Keratinocyte (primary cell): ENCODE measurements at regions not wholly inside any gene's neighbourhood (a gene's known extent, or its start where the extent isn't known, plus 50 kb on each side); places are given as distances from the start of the nearest gene placed in this dataset.

Experiments used
- DNase-seq: peaks from one replicate; pipeline ENCODE4 v3.0.0-alpha.2; 2011; ENCODE audit warnings: low read depth, missing footprints, low spot score
- FAIRE-seq: peaks from 2 replicates; lab custom pipeline; 2011; peaks lifted over from hg19 to GRCh38; lab: Jason Lieb, UNC
- H2AFZ ChIP-seq: 2 replicates; pipeline ENCODE4 v1.6.0; 2012; ENCODE audit warnings: low read length, control low read depth, inconsistent platforms; ENCODE audit not compliant: control insufficient read depth
- H3K27ac ChIP-seq: 2 replicates; pipeline ENCODE4 v1.5.1; 2011; ENCODE audit warnings: low read length; ENCODE audit not compliant: control insufficient read depth, insufficient read depth
- H3K27me3 ChIP-seq: 3 replicates; pipeline ENCODE4 v1.6.0; 2011; ENCODE audit warnings: low read length; ENCODE audit not compliant: control insufficient read depth, insufficient read depth; ENCODE audit errors: extremely low read depth
- H3K36me3 ChIP-seq, 2 experiments: 2 replicates in 1 of 2; 3 replicates in 1 of 2; pipeline ENCODE4 v1.5.1; 2011; ENCODE audit warnings: low read length in 2 of 2, mild to moderate bottlenecking in 1 of 2; ENCODE audit not compliant: control insufficient read depth in 2 of 2, insufficient read depth in 2 of 2; ENCODE audit errors: extremely low read depth in 1 of 2
- H3K4me1 ChIP-seq: 3 replicates; pipeline ENCODE4 v1.5.1; 2011; ENCODE audit warnings: low read length; ENCODE audit not compliant: control insufficient read depth, insufficient read depth; ENCODE audit errors: extremely low read depth
- H3K4me2 ChIP-seq: 3 replicates; pipeline ENCODE4 v1.6.0; 2011; ENCODE audit warnings: low read depth, low read length; ENCODE audit not compliant: control insufficient read depth, insufficient read depth; ENCODE audit errors: extremely low read depth
- H3K4me3 ChIP-seq, 3 experiments: fragments of 200-600 bp in 1 of 3; sonication (generic) in 1 of 3; 2 replicates in 2 of 3; 3 replicates in 1 of 3; pipeline ENCODE4 v1.5.1; 2011 to 2016; ENCODE audit warnings: low read length in 3 of 3, mild to moderate bottlenecking in 3 of 3, control low read depth in 2 of 3, inconsistent platforms in 1 of 3, low read depth in 1 of 3, mixed read lengths in 1 of 3, mixed run types in 1 of 3, moderate library complexity in 1 of 3; ENCODE audit not compliant: control insufficient read depth in 2 of 3, insufficient read depth in 2 of 3; ENCODE audit errors: extremely low read depth in 1 of 3
- H3K79me2 ChIP-seq: 2 replicates; pipeline ENCODE4 v1.6.0; 2012; ENCODE audit warnings: low read length; ENCODE audit not compliant: control insufficient read depth, insufficient read depth
- H3K9ac ChIP-seq: 3 replicates; pipeline ENCODE4 v1.6.0; 2011; ENCODE audit warnings: low read length; ENCODE audit not compliant: control insufficient read depth, insufficient read depth; ENCODE audit errors: extremely low read depth
- H3K9me1 ChIP-seq: 3 replicates; pipeline ENCODE4 v1.6.0; 2011; ENCODE audit warnings: low read length; ENCODE audit not compliant: control insufficient read depth, insufficient read depth; ENCODE audit errors: extremely low read depth
- H3K9me3 ChIP-seq: 2 replicates; pipeline ENCODE4 v1.5.1; 2012; ENCODE audit warnings: low read depth, low read length; ENCODE audit not compliant: control insufficient read depth
- H4K20me1 ChIP-seq: 3 replicates; pipeline ENCODE4 v1.6.0; 2011; ENCODE audit warnings: low read length; ENCODE audit not compliant: control insufficient read depth, insufficient read depth; ENCODE audit errors: extremely low read depth
- CTCF ChIP-seq, 3 experiments: IDR thresholded peaks in 1 of 3; conservative IDR thresholded peaks in 1 of 3; optimal IDR thresholded peaks in 1 of 3; 2 replicates in 2 of 3; 3 replicates in 1 of 3; pipeline versions ENCODE3 to v1.5.1; 2011; ENCODE audit warnings: low read length in 3 of 3, mild to moderate bottlenecking in 3 of 3, moderate library complexity in 2 of 3, control low read depth in 1 of 3, inconsistent platforms in 1 of 3; ENCODE audit not compliant: insufficient read depth in 2 of 3; ENCODE audit errors: extremely low read depth in 1 of 3
- EZH2 ChIP-seq: IDR thresholded peaks from one replicate; pipeline ENCODE4 v1.6.1; 2012; ENCODE audit warnings: inconsistent platforms, mild to moderate bottlenecking, low read length, moderate library complexity
- dilution Hi-C: fragments of 300-500 bp; cut with MboI; formaldehyde crosslinking; loops from one replicate; pipeline ENCODE4 v1.7.0; 2020; ENCODE audit warnings: low sequenced_read_pairs; ENCODE audit not compliant: extremely low pct_ligation_motif_present

GRCh38 chr3:117955196-117955595, 1079.5 kb downstream of the IGSF11 start:
- Histone ChIP-seq H3K9me3 (no peaks in the 10 kb centered on the region), H4K20me1 (no peaks in the 10 kb centered on the region)
- no peak for DNase-seq

GRCh38 chr3:117958027-117958426, 1076.6 kb downstream of the IGSF11 start:
- no peaks in the 10 kb centered on the region for H4K20me1 ChIP-seq
- no peak overlapping the region for H3K9ac ChIP-seq
- H3K36me3 ChIP-seq: no peaks in the 10 kb centered on the region
- H3K9me3 ChIP-seq: no peaks in the 10 kb centered on the region
- H3K27ac ChIP-seq: no peak overlapping the region
- no peak overlapping the region for H3K4me3 ChIP-seq
- no peaks in the 10 kb centered on the region for H3K9me1 ChIP-seq
- no peaks in the 10 kb centered on the region for H3K27me3 ChIP-seq
- no peak overlapping the region for H2AFZ ChIP-seq
- TF ChIP-seq CTCF (optimal IDR thresholded peaks at IDR 0.05 in 1 of 3, IDR thresholded peaks at IDR 0.05 in 1 of 3, conservative IDR thresholded peaks at IDR 0.05 in 1 of 3; ENCODE audit: extremely low read depth in 1 of 3, insufficient read depth in 2 of 3, low read length in 3 of 3): no peak
- TF ChIP-seq EZH2: no peak
- FAIRE-seq (no peak), DNase-seq (no peak)
- H3K79me2 ChIP-seq: no peaks in the 10 kb centered on the region
- dilution Hi-C loops: no loop called here
- no peaks in the 10 kb centered on the region for H3K4me1 ChIP-seq
- H3K4me2 ChIP-seq: no peak overlapping the region

More at GRCh38 chr3:117955196-117955595, 1079.5 kb downstream of the IGSF11 start:
- Histone ChIP-seq H3K9me1 (no peaks in the 10 kb centered on the region), H2AFZ (no peak overlapping the region), H3K4me2 (no peak overlapping the region), H3K27ac (no peak overlapping the region), H3K79me2 (no peaks in the 10 kb centered on the region), H3K36me3 (no peaks in the 10 kb centered on the region), H3K9ac (no peak overlapping the region), H3K27me3 (no peaks in the 10 kb centered on the region), H3K4me1 (no peaks in the 10 kb centered on the region), H3K4me3 (no peak overlapping the region)
- dilution Hi-C loops: no loop called here
- no peak for FAIRE-seq
- TF ChIP-seq EZH2 (no peak), CTCF (optimal IDR thresholded peaks at IDR 0.05 in 1 of 3, IDR thresholded peaks at IDR 0.05 in 1 of 3, conservative IDR thresholded peaks at IDR 0.05 in 1 of 3; ENCODE audit: extremely low read depth in 1 of 3, insufficient read depth in 2 of 3, low read length in 3 of 3) (no peak)
